ENCODE measurements at regions not wholly inside any gene's neighbourhood (a gene's known extent, or its start where the extent isn't known, plus 50 kb on each side); places are given as distances from the start of the nearest gene placed in this dataset.
A peak's percentile ranks its signal among the peaks of the same experiment; 100 is the strongest.
"Not testable (repeated sequence)": the region's sequence is repeated elsewhere in the genome, so short reads cannot be mapped to it uniquely, and the experiment has no call there.

DNA sequence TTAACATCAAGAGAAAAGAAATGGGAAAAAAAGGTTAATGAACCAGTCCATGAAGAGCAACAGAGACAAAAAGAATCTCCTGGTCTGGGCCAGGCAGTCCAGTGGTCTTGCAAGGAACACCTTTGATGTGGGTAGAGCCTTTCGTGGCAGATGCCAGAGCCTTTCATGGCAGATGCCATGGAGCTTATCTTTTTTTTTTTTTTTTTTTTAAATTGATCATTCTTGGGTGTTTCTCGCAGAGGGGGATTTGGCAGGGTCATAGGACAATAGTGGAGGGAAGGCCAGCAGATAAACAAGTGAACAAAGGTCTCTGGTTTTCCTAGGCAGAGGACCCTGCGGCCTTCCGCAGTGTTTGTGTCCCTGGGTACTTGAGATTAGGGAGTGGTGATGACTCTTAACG lies 100.9 kb downstream of the ZNF429 start:
- peaks cover 13% of the 10 kb centered on the region for H3K27me3 Mint-ChIP-seq (ENCODE audit: insufficient read depth, low read depth, poor library complexity)
- H3K27ac Mint-ChIP-seq; DNase-seq (ENCODE audit: low spot score); H3K4me3 ChIP-seq; H3K79me2 ChIP-seq (replicated peaks; ENCODE audit: insufficient read depth); H3K9me2 ChIP-seq (ENCODE audit: insufficient read depth); H3K27ac ChIP-seq (ENCODE audit: low read depth); H3K36me3 Mint-ChIP-seq (ENCODE audit: low read depth); ATAC-seq; H3K4me3 Mint-ChIP-seq; H3K36me3 ChIP-seq (ENCODE audit: insufficient read depth); H3F3A ChIP-seq (replicated peaks; ENCODE audit: low read depth); H3K9me3 Mint-ChIP-seq; H4K20me1 ChIP-seq (replicated peaks; ENCODE audit: insufficient read depth); H2AFZ ChIP-seq; H3K4me2 ChIP-seq: not testable (repeated sequence)
- H3K4me1 Mint-ChIP-seq: peaks cover 46% of the 10 kb centered on the region
- peaks cover 22% of the 10 kb centered on the region for H3K27me3 ChIP-seq (ENCODE audit: insufficient read depth)
- H3K4me1 ChIP-seq (ENCODE audit: insufficient read depth): peaks cover 35% of the 10 kb centered on the region

DNA sequence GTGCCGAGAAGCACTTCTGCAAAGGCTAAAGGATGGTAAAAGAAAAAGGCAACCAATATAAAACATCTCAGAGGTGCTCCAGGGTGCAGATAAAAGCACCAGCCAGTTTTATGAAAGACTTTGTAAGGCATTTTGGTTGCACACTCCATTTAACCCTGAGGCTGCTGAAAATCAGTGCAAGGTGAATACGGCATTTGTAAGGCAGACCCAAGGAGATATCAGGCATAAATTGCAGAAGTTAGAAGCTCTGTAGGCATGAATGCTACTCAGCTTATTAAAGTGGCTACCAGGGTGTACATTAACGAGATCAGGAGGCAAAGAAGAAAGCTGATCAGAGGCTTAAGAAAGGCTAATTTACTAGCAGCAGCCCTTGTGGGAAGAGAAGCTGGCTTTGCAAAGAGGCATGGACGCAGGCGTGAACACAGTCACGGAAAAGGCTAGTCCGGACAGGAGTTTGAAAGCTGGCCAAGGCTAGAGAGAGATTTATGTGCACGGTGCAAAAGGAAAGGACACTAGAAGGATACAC lies 99.6 kb downstream of the ZNF429 start:
- H3K4me3 ChIP-seq: peak overlapping the region; percentile 22
- peak overlapping the region; percentile 56 for H3K4me2 ChIP-seq
- H2AFZ ChIP-seq: no peak overlapping the region
- peaks cover 48% of the 10 kb centered on the region for H3K4me1 ChIP-seq (ENCODE audit: insufficient read depth)
- ATAC-seq (no peak), DNase-seq (ENCODE audit: low spot score) (no peak)
- Mint-ChIP-seq H3K36me3 (ENCODE audit: low read depth) (peaks cover 3% of the 10 kb centered on the region), H3K27me3 (ENCODE audit: insufficient read depth, low read depth, poor library complexity) (peaks cover 13% of the 10 kb centered on the region), H3K4me1 (peaks cover 55% of the 10 kb centered on the region), H3K9me3 (peaks cover 8% of the 10 kb centered on the region), H3K27ac (0 out of 2 replicates have a peak overlapping the region, but pooled peaks have one; percentile 34), H3K4me3 (peak overlapping the region; percentile 63)
- no peaks in the 10 kb centered on the region; the same call in 1 of the 2 replicates for H3K9me2 ChIP-seq (ENCODE audit: insufficient read depth)
- TF ChIP-seq, protein P1, sequence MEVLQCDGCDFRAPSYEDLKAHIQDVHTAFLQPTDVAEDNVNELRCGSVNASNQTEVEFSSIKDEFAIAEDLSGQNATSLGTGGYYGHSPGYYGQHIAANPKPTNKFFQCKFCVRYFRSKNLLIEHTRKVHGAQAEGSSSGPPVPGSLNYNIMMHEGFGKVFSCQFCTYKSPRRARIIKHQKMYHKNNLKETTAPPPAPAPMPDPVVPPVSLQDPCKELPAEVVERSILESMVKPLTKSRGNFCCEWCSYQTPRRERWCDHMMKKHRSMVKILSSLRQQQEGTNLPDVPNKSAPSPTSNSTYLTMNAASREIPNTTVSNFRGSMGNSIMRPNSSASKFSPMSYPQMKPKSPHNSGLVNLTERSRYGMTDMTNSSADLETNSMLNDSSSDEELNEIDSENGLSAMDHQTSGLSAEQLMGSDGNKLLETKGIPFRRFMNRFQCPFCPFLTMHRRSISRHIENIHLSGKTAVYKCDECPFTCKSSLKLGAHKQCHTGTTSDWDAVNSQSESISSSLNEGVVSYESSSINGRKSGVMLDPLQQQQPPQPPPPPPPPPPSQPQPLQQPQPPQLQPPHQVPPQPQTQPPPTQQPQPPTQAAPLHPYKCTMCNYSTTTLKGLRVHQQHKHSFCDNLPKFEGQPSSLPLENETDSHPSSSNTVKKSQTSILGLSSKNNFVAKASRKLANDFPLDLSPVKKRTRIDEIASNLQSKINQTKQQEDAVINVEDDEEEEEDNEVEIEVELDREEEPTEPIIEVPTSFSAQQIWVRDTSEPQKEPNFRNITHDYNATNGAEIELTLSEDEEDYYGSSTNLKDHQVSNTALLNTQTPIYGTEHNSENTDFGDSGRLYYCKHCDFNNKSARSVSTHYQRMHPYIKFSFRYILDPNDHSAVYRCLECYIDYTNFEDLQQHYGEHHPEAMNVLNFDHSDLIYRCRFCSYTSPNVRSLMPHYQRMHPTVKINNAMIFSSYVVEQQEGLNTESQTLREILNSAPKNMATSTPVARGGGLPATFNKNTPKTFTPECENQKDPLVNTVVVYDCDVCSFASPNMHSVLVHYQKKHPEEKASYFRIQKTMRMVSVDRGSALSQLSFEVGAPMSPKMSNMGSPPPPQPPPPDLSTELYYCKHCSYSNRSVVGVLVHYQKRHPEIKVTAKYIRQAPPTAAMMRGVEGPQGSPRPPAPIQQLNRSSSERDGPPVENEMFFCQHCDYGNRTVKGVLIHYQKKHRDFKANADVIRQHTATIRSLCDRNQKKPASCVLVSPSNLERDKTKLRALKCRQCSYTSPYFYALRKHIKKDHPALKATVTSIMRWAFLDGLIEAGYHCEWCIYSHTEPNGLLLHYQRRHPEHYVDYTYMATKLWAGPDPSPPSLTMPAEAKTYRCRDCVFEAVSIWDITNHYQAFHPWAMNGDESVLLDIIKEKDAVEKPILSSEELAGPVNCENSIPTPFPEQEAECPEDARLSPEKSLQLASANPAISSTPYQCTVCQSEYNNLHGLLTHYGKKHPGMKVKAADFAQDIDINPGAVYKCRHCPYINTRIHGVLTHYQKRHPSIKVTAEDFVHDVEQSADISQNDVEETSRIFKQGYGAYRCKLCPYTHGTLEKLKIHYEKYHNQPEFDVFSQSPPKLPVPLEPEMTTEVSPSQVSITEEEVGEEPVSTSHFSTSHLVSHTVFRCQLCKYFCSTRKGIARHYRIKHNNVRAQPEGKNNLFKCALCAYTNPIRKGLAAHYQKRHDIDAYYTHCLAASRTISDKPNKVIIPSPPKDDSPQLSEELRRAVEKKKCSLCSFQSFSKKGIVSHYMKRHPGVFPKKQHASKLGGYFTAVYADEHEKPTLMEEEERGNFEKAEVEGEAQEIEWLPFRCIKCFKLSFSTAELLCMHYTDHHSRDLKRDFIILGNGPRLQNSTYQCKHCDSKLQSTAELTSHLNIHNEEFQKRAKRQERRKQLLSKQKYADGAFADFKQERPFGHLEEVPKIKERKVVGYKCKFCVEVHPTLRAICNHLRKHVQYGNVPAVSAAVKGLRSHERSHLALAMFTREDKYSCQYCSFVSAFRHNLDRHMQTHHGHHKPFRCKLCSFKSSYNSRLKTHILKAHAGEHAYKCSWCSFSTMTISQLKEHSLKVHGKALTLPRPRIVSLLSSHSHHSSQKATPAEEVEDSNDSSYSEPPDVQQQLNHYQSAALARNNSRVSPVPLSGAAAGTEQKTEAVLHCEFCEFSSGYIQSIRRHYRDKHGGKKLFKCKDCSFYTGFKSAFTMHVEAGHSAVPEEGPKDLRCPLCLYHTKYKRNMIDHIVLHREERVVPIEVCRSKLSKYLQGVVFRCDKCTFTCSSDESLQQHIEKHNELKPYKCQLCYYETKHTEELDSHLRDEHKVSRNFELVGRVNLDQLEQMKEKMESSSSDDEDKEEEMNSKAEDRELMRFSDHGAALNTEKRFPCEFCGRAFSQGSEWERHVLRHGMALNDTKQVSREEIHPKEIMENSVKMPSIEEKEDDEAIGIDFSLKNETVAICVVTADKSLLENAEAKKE (CRISPR knock-in tag; IDR thresholded peaks at IDR 0.05): no peak
- TF ChIP-seq EZH2phosphoT487 (IDR thresholded peaks at IDR 0.05; ENCODE audit: unreplicated experiment) (no peak), ZNF331 (CRISPR knock-in tag; IDR thresholded peaks at IDR 0.05; ENCODE audit: low read depth) (no peak), EZH2 (IDR thresholded peaks at IDR 0.05; ENCODE audit: low read depth, unreplicated experiment) (no peak), STAT1 (IDR thresholded peaks at IDR 0.05; ENCODE audit: unreplicated experiment) (no peak), JUNB (IDR thresholded peaks at IDR 0.05; ENCODE audit: unreplicated experiment) (no peak), NANOG (IDR thresholded peaks at IDR 0.05; ENCODE audit: borderline replicate concordance) (no peak)
- TF ChIP-seq, protein P2, sequence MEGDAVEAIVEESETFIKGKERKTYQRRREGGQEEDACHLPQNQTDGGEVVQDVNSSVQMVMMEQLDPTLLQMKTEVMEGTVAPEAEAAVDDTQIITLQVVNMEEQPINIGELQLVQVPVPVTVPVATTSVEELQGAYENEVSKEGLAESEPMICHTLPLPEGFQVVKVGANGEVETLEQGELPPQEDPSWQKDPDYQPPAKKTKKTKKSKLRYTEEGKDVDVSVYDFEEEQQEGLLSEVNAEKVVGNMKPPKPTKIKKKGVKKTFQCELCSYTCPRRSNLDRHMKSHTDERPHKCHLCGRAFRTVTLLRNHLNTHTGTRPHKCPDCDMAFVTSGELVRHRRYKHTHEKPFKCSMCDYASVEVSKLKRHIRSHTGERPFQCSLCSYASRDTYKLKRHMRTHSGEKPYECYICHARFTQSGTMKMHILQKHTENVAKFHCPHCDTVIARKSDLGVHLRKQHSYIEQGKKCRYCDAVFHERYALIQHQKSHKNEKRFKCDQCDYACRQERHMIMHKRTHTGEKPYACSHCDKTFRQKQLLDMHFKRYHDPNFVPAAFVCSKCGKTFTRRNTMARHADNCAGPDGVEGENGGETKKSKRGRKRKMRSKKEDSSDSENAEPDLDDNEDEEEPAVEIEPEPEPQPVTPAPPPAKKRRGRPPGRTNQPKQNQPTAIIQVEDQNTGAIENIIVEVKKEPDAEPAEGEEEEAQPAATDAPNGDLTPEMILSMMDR (conservative IDR thresholded peaks at IDR 0.05; ENCODE audit: low read depth in 2 of 2): no peak
- peaks cover 22% of the 10 kb centered on the region for H3K27me3 ChIP-seq (ENCODE audit: insufficient read depth)
- H3K36me3 ChIP-seq (ENCODE audit: insufficient read depth): no peaks in the 10 kb centered on the region
- no peak overlapping the region for H3K27ac ChIP-seq (ENCODE audit: low read depth)
- no peaks in the 10 kb centered on the region for H4K20me1 ChIP-seq (replicated peaks; ENCODE audit: insufficient read depth)
- H3F3A ChIP-seq (replicated peaks; ENCODE audit: low read depth): no peaks in the 10 kb centered on the region; the same call in 1 of the 2 replicates
- H3K79me2 ChIP-seq (replicated peaks; ENCODE audit: insufficient read depth): no peaks in the 10 kb centered on the region

Measured in GM23338 (cell line).